WTC11 (cell line): ENCODE measurements at regions not wholly inside any gene's neighbourhood (a gene's known extent, or its start where the extent isn't known, plus 50 kb on each side); places are given as distances from the start of the nearest gene placed in this dataset.
A peak's percentile ranks its signal among the peaks of the same experiment; 100 is the strongest.

ENCODE experiments used
- ATAC-seq: fragments of 200-7000 bp; cut with Tn5 transposase; 2 replicates; pipeline ENCODE4 v1.10.0; 2021; ENCODE audit warnings: mild to moderate bottlenecking, moderate library complexity
- CTCF ChIA-PET: fragments of 300-600 bp; sonication (Branson Sonifier 250); formaldehyde crosslinking; loops from one replicate; lab custom pipeline; 2021; ENCODE audit warnings: antibody characterized with exemption; lab: Charles Lee
- POLR2A ChIA-PET: fragments of 350-600 bp; sonication (Branson Sonifier 250); formaldehyde crosslinking; loops from one replicate; lab custom pipeline; 2021; ENCODE audit warnings: antibody characterized with exemption; lab: Charles Lee
- DNase-seq: peaks from one replicate; pipeline ENCODE4 v3.0.0; 2021; ENCODE audit warnings: low spot score
- H3K27ac Mint-ChIP-seq: 2 replicates; pipeline ENCODE4 v1.8.0; 2021; ENCODE audit warnings: mixed read lengths
- H3K27me3 Mint-ChIP-seq: 2 replicates; pipeline ENCODE4 v1.8.0; 2021; ENCODE audit warnings: low read depth, mild to moderate bottlenecking, moderate library complexity, mixed read lengths
- H3K36me3 Mint-ChIP-seq: 2 replicates; pipeline ENCODE4 v1.8.0; 2021; ENCODE audit warnings: mixed read lengths
- H3K4me1 Mint-ChIP-seq: 2 replicates; pipeline ENCODE4 v1.8.0; 2022; ENCODE audit warnings: mixed read lengths
- H3K4me3 Mint-ChIP-seq: 2 replicates; pipeline ENCODE4 v1.8.0; 2021; ENCODE audit warnings: mild to moderate bottlenecking, moderate library complexity, mixed read lengths
- H3K9me3 Mint-ChIP-seq: 2 replicates; pipeline ENCODE4 v1.8.0; 2021; ENCODE audit warnings: mixed read lengths
- CREB1 ChIP-seq: sonication (generic); formaldehyde crosslinking; IDR thresholded peaks from 2 replicates; pipeline ENCODE4 v1.8.0; 2023; ENCODE audit warnings: mild to moderate bottlenecking, missing genetic modification reagents
- CREM ChIP-seq: sonication (generic); formaldehyde crosslinking; IDR thresholded peaks from 2 replicates; pipeline ENCODE4 v1.8.1; 2022; ENCODE audit warnings: mild to moderate bottlenecking, missing genetic modification reagents, moderate library complexity
- ELF4 ChIP-seq: sonication (generic); formaldehyde crosslinking; IDR thresholded peaks from 2 replicates; pipeline ENCODE4 v1.8.1; 2022; ENCODE audit warnings: low read depth, mild to moderate bottlenecking, moderate library complexity, missing genetic modification reagents
- EMX1 ChIP-seq: fragments of 250-450 bp; sonication (Bioruptor Pico); IDR thresholded peaks from 2 replicates; pipeline ENCODE4 v1.8.0; 2021; ENCODE audit warnings: mild to moderate bottlenecking
- FOXJ3 ChIP-seq: sonication (generic); formaldehyde crosslinking; IDR thresholded peaks from 2 replicates; pipeline ENCODE4 v1.9.0; 2021; ENCODE audit warnings: missing genetic modification reagents, mild to moderate bottlenecking, borderline replicate concordance
- GRHL2 ChIP-seq: fragments of 250-450 bp; sonication (Bioruptor Pico); IDR thresholded peaks from 2 replicates; pipeline ENCODE4 v1.8.0; 2022; ENCODE audit warnings: mild to moderate bottlenecking, moderate library complexity; ENCODE audit not compliant: insufficient replicate concordance, severe bottlenecking
- GTF2I ChIP-seq: fragments of 250-450 bp; sonication (Bioruptor Pico); conservative IDR thresholded peaks from 2 replicates; pipeline ENCODE4 v1.4.0; 2021; ENCODE audit warnings: mild to moderate bottlenecking
- IRF2 ChIP-seq: sonication (generic); formaldehyde crosslinking; IDR thresholded peaks from 2 replicates; pipeline ENCODE4 v1.8.0; 2022; ENCODE audit warnings: low read depth, missing genetic modification reagents, borderline replicate concordance
- KAT7 ChIP-seq: sonication (generic); formaldehyde crosslinking; IDR thresholded peaks from 2 replicates; pipeline ENCODE4 v1.8.1; 2023; ENCODE audit warnings: missing genetic modification reagents, mild to moderate bottlenecking, borderline replicate concordance
- NFYB ChIP-seq: sonication (generic); formaldehyde crosslinking; conservative IDR thresholded peaks from 2 replicates; pipeline ENCODE4 v1.8.0; 2022; ENCODE audit warnings: low read depth, missing genetic modification reagents
- PREB ChIP-seq: sonication (generic); formaldehyde crosslinking; IDR thresholded peaks from 2 replicates; pipeline ENCODE4 v1.8.1; 2022; ENCODE audit warnings: mild to moderate bottlenecking, missing genetic modification reagents, moderate library complexity, borderline replicate concordance
- RELA ChIP-seq: sonication (generic); formaldehyde crosslinking; IDR thresholded peaks from 2 replicates; pipeline ENCODE4 v1.8.1; 2022; ENCODE audit warnings: missing genetic modification reagents, mild to moderate bottlenecking, borderline replicate concordance
- SMAD3 ChIP-seq: sonication (generic); formaldehyde crosslinking; IDR thresholded peaks from 2 replicates; pipeline ENCODE4 v1.8.0; 2022; ENCODE audit warnings: missing genetic modification reagents, mild to moderate bottlenecking, borderline replicate concordance
- SOX15 ChIP-seq: fragments of 250-450 bp; sonication (Bioruptor Pico); IDR thresholded peaks from 2 replicates; pipeline ENCODE4 v1.9.0; 2021; ENCODE audit warnings: mild to moderate bottlenecking
- ZBTB43 ChIP-seq: sonication (generic); formaldehyde crosslinking; IDR thresholded peaks from 2 replicates; pipeline ENCODE4 v1.8.1; 2023; ENCODE audit warnings: mild to moderate bottlenecking, missing genetic modification reagents
- ZNF138 ChIP-seq: sonication (generic); formaldehyde crosslinking; conservative IDR thresholded peaks from 2 replicates; pipeline ENCODE4 v1.8.1; 2022; ENCODE audit warnings: mild to moderate bottlenecking, moderate library complexity, missing genetic modification reagents
- ZNF219 ChIP-seq: sonication (generic); formaldehyde crosslinking; IDR thresholded peaks from 2 replicates; pipeline ENCODE4 v1.8.0; 2023; ENCODE audit warnings: missing genetic modification reagents, mild to moderate bottlenecking, borderline replicate concordance
- ZNF532 ChIP-seq: fragments of 250-450 bp; sonication (Bioruptor Pico); IDR thresholded peaks from 2 replicates; pipeline ENCODE4 v1.9.0; 2021; ENCODE audit warnings: mild to moderate bottlenecking, borderline replicate concordance
- ZNF671 ChIP-seq: fragments of 250-450 bp; sonication (Bioruptor Pico); IDR thresholded peaks from 2 replicates; pipeline ENCODE4 v1.8.0; 2021; ENCODE audit warnings: mild to moderate bottlenecking
- TF ChIP-seq, protein P1 (sequence below): sonication (generic); formaldehyde crosslinking; IDR thresholded peaks from 2 replicates; pipeline ENCODE4 v1.8.1; 2023; ENCODE audit warnings: mild to moderate bottlenecking, missing genetic modification reagents, moderate library complexity
- TF ChIP-seq, protein P2 (sequence below): sonication (generic); formaldehyde crosslinking; IDR thresholded peaks from 2 replicates; pipeline ENCODE4 v1.8.1; 2022; ENCODE audit warnings: missing genetic modification reagents, borderline replicate concordance
- TF ChIP-seq, protein P3 (sequence below): fragments of 250-450 bp; sonication (Bioruptor Pico); IDR thresholded peaks from 2 replicates; pipeline ENCODE4 v1.8.0; 2021; ENCODE audit warnings: mild to moderate bottlenecking
- TF ChIP-seq, protein P4 (sequence below): sonication (generic); formaldehyde crosslinking; IDR thresholded peaks from 2 replicates; pipeline ENCODE4 v1.8.0; 2022; ENCODE audit warnings: mild to moderate bottlenecking, missing genetic modification reagents

DNA sequence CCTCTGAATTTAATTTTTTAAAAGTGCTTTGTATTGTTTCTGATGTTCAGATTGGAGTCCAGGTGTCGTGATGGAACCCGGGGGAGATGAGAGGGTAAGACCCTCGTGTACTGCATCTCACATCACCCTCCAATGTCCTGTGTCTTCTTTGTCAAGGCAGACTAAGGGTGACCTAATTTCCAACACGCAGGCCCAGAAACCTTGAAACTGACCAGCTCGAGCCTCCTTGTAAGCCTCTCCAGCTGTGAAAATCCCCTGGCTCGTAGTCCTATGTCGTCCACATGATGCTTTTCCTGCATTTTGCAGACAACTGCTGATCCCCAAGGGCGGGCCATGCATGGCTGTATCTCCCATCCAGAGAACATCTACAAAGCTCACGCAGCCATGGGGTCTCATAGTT is 220.2 kb downstream of the ARHGAP12 start:
- peaks cover 53% of the 10 kb centered on the region for H3K36me3 Mint-ChIP-seq
- peaks cover 8% of the 10 kb centered on the region; the same call in 1 of the 2 replicates for H3K27me3 Mint-ChIP-seq
- no peak for DNase-seq
- H3K4me3 Mint-ChIP-seq: no peak overlapping the region
- TF ChIP-seq GTF2I (CRISPR knock-in tag): no peak
- no peak for TF ChIP-seq EMX1 (CRISPR knock-in tag)
- no peak for TF ChIP-seq ZNF138 (CRISPR knock-in tag)
- no peak for TF ChIP-seq CREM
- TF ChIP-seq ZNF532: no peak
- TF ChIP-seq NFYB: no peak
- TF ChIP-seq GRHL2: no peak
- TF ChIP-seq ELF4 (CRISPR knock-in tag): no peak
- TF ChIP-seq, protein P1, sequence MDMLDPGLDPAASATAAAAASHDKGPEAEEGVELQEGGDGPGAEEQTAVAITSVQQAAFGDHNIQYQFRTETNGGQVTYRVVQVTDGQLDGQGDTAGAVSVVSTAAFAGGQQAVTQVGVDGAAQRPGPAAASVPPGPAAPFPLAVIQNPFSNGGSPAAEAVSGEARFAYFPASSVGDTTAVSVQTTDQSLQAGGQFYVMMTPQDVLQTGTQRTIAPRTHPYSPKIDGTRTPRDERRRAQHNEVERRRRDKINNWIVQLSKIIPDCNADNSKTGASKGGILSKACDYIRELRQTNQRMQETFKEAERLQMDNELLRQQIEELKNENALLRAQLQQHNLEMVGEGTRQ (CRISPR knock-in tag): no peak
- TF ChIP-seq KAT7: no peak
- TF ChIP-seq, protein P2, sequence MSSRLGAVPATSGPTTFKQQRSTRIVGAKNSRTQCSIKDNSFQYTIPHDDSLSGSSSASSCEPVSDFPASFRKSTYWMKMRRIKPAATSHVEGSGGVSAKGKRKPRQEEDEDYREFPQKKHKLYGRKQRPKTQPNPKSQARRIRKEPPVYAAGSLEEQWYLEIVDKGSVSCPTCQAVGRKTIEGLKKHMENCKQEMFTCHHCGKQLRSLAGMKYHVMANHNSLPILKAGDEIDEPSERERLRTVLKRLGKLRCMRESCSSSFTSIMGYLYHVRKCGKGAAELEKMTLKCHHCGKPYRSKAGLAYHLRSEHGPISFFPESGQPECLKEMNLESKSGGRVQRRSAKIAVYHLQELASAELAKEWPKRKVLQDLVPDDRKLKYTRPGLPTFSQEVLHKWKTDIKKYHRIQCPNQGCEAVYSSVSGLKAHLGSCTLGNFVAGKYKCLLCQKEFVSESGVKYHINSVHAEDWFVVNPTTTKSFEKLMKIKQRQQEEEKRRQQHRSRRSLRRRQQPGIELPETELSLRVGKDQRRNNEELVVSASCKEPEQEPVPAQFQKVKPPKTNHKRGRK (CRISPR knock-in tag): no peak
- no peak for TF ChIP-seq CREB1 (CRISPR knock-in tag)
- TF ChIP-seq PREB (CRISPR knock-in tag): no peak
- TF ChIP-seq, all 79 proteins: peak for 0
- ChIA-PET CTCF (interaction anchor here (0.6 to 1.2 kb wide), 2 partner anchors 15 to 31 kb away, joined by 3 to 4 read pairs; no protein-coding TSS in a partner anchor), POLR2A (no interaction called here)
- ATAC-seq: no peak
- Mint-ChIP-seq H3K4me1 (peaks cover 26% of the 10 kb centered on the region), H3K9me3 (peaks cover 64% of the 10 kb centered on the region), H3K27ac (no peak overlapping the region)

GRCh38 chr10:31708046-31708445 is 220.6 kb downstream of the ARHGAP12 start:
- TF ChIP-seq IRF2 (CRISPR knock-in tag): no peak
- TF ChIP-seq SMAD3: no peak
- TF ChIP-seq ZNF219 (CRISPR knock-in tag): no peak
- TF ChIP-seq RELA (CRISPR knock-in tag): no peak
- TF ChIP-seq, protein P3, sequence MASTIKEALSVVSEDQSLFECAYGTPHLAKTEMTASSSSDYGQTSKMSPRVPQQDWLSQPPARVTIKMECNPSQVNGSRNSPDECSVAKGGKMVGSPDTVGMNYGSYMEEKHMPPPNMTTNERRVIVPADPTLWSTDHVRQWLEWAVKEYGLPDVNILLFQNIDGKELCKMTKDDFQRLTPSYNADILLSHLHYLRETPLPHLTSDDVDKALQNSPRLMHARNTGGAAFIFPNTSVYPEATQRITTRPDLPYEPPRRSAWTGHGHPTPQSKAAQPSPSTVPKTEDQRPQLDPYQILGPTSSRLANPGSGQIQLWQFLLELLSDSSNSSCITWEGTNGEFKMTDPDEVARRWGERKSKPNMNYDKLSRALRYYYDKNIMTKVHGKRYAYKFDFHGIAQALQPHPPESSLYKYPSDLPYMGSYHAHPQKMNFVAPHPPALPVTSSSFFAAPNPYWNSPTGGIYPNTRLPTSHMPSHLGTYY (CRISPR knock-in tag): no peak
- TF ChIP-seq FOXJ3 (CRISPR knock-in tag): no peak
- TF ChIP-seq, protein P4, sequence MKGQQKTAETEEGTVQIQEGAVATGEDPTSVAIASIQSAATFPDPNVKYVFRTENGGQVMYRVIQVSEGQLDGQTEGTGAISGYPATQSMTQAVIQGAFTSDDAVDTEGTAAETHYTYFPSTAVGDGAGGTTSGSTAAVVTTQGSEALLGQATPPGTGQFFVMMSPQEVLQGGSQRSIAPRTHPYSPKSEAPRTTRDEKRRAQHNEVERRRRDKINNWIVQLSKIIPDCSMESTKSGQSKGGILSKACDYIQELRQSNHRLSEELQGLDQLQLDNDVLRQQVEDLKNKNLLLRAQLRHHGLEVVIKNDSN: no peak
- no peak for TF ChIP-seq ZBTB43 (CRISPR knock-in tag)
- no peak for TF ChIP-seq ZNF671 (CRISPR knock-in tag)
- no peak for TF ChIP-seq SOX15 (CRISPR knock-in tag)
- peaks cover 8% of the 10 kb centered on the region; the same call in 1 of the 2 replicates for H3K27me3 Mint-ChIP-seq
- ATAC-seq (peak; percentile 19; the same call in 1 of the 2 replicates), DNase-seq (no peak)
- peaks cover 66% of the 10 kb centered on the region for H3K9me3 Mint-ChIP-seq
- H3K4me1 Mint-ChIP-seq: peaks cover 26% of the 10 kb centered on the region
- H3K27ac Mint-ChIP-seq: no peak overlapping the region; the same call in 1 of the 2 replicates
- peaks cover 56% of the 10 kb centered on the region for H3K36me3 Mint-ChIP-seq
- POLR2A ChIA-PET: no interaction called here
- no peak overlapping the region for H3K4me3 Mint-ChIP-seq
- CTCF ChIA-PET: no interaction called here
